Stimulated activated naive CD8-positive, alpha-beta T cell treated with anti-CD3 and anti-CD28 coated beads, Interleukin-15, amount 100 ng/mL, for 72 hours (primary cell): ENCODE measurements at regions not wholly inside any gene's neighbourhood (a gene's known extent, or its start where the extent isn't known, plus 50 kb on each side); places are given as distances from the start of the nearest gene placed in this dataset.
A peak's percentile ranks its signal among the peaks of the same experiment; 100 is the strongest.
"Not testable (repeated sequence)": the region's sequence is repeated elsewhere in the genome, so short reads cannot be mapped to it uniquely, and the experiment has no call there.

Experiments
- ATAC-seq: fragments of 150-1000 bp; cut with Tn5 transposase; 2 replicates; pipeline ENCODE4 v1.10.0; 2021; ENCODE audit warnings: mild to moderate bottlenecking, moderate library complexity
- DNase-seq, 2 donors: peaks; one replicate each; pipeline ENCODE4 v3.0.0; 2021 to 2022
- H3K27ac Mint-ChIP-seq, 2 donors: one replicate each; pipeline ENCODE4 v1.8.0; 2022; ENCODE audit warnings: mild to moderate bottlenecking in 2 of 2, mixed read lengths in 2 of 2, moderate library complexity in 2 of 2
- H3K27me3 Mint-ChIP-seq: one replicate; pipeline ENCODE4 v1.8.0; 2022; ENCODE audit warnings: mixed read lengths
- H3K4me1 Mint-ChIP-seq: one replicate; pipeline ENCODE4 v1.8.0; 2022; ENCODE audit warnings: mild to moderate bottlenecking, mixed read lengths
- H3K4me3 Mint-ChIP-seq, 2 donors: one replicate each; pipeline ENCODE4 v1.8.0; 2022; ENCODE audit warnings: mild to moderate bottlenecking in 2 of 2, mixed read lengths in 2 of 2, moderate library complexity in 1 of 2
- H3K9me3 Mint-ChIP-seq, 2 donors: one replicate each; pipeline ENCODE4 v1.8.0; 2022; ENCODE audit warnings: mixed read lengths in 2 of 2

DNA sequence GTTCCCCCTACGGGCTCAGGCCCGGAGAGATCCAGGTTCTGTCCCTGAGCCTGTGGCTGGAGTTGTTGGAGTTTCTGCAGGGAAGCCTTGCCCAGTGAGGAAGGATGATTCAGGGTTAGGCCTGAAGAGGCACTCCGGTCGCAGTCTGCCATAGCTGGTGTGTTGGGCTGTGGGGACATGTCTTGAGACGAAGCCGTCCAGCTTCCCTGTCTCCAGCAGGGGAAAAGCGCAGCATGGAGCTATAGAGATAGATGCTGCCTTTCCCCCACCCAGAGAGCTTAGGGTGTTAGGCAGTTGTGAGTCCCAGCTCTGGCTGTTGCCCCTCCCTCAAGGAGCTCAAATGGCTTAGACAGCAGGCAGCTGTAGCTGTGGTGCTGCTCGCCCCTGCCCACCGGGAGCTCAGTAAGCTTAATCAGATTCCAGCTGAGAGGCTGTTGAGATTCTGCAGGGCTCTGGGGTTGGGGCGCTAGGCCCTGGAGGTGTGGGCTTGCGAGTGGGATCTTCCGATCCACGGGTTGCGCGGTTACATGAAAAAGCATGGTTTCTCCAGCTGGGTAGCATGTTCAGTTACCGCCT is 103.9 kb downstream of the PMAIP1 start:
- H3K9me3 Mint-ChIP-seq, result peaks cover 0 to 15% of the 10 kb centered on the region in 2 donors
- no peak overlapping the region for H3K4me3 Mint-ChIP-seq
- ATAC-seq (no peak), DNase-seq (no peak)
- no peak overlapping the region for H3K27ac Mint-ChIP-seq
- H3K27me3 Mint-ChIP-seq, result peaks cover 35% of the 10 kb centered on the region
- H3K4me1 Mint-ChIP-seq, result no peaks in the 10 kb centered on the region

DNA sequence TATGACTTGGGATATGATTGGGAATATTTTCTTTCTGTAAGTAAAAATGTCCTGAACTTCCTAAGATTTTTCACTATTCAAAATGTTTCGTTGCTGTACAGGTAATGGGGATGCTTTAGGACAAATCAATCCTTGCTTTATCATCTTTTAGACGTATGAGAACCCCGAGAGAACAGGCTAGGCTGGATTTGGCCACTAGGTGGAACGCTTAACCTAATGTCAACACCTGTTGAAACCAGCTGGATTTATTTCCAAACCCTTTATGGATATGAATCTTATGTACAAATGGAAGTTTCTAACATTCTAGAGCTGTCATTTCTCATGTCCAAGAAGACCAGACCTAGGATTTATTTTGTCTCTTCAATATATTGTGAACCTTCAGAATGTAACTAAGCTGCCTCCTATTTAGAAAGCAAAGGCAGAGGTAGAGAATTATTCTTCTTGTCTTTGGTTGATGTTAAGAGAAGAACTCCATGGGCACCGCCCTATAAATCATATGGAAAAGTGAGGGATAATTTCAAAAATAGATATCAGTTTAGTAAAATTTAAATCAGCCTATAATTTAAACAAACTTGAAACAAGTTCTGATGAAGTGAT is 96.7 kb downstream of the PMAIP1 start:
- H3K9me3 Mint-ChIP-seq, result peaks cover 0 to 7% of the 10 kb centered on the region in 2 donors
- H3K4me1 Mint-ChIP-seq, result no peaks in the 10 kb centered on the region
- peaks cover 69% of the 10 kb centered on the region for H3K27me3 Mint-ChIP-seq
- no peak for DNase-seq
- H3K27ac Mint-ChIP-seq, result no peak overlapping the region
- ATAC-seq, result no peak
- no peak overlapping the region for H3K4me3 Mint-ChIP-seq

DNA sequence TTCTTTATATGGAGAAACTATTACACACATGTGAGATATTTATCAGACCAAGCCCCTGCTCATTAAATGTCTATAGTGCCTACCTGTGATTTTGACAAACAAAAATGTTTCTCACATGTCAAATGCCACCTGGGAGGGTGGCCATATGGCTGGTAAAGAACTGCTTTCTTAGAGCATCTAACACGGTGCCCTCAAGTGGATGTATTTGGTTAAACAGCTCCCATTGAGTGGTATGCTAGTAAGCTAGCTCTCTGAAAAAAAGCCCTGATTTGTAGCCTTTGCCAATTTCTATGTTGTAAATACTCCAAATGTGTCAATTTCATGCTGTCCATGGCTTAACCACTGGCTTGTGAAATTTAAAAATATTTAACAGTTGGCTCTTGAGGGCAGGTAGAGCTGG is 94.6 kb downstream of the PMAIP1 start:
- ATAC-seq (peak; percentile 59), DNase-seq (no peak)
- Mint-ChIP-seq H3K4me1 (no peaks in the 10 kb centered on the region), H3K27ac (no peak overlapping the region), H3K27me3 (peaks cover 49% of the 10 kb centered on the region), H3K9me3 (no peaks in the 10 kb centered on the region), H3K4me3 (no peak overlapping the region)

DNA sequence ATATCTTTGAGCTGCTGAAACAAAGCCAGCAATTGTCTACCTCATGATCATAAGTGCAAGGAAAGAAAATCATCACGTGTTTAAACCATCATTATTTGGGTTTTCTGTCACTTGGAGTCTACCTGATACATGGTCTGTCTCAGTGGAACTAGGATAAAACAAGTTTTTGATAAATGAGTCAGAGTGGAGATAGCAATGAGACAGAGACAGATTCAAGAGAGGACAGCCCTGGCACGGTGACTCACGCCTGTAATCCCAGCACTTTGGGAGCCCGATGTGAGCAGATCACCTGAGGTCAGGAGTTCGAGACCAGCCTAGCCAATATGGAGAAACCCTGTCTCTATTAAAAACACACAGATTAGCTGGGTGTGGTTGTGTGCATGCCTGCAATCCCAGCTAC is 93.8 kb downstream of the PMAIP1 start:
- no peak for ATAC-seq
- Mint-ChIP-seq H3K27ac (no peak overlapping the region), H3K27me3 (peaks cover 41% of the 10 kb centered on the region), H3K4me1 (no peaks in the 10 kb centered on the region), H3K9me3 (no peaks in the 10 kb centered on the region), H3K4me3 (no peak overlapping the region)
- no peak for DNase-seq

DNA sequence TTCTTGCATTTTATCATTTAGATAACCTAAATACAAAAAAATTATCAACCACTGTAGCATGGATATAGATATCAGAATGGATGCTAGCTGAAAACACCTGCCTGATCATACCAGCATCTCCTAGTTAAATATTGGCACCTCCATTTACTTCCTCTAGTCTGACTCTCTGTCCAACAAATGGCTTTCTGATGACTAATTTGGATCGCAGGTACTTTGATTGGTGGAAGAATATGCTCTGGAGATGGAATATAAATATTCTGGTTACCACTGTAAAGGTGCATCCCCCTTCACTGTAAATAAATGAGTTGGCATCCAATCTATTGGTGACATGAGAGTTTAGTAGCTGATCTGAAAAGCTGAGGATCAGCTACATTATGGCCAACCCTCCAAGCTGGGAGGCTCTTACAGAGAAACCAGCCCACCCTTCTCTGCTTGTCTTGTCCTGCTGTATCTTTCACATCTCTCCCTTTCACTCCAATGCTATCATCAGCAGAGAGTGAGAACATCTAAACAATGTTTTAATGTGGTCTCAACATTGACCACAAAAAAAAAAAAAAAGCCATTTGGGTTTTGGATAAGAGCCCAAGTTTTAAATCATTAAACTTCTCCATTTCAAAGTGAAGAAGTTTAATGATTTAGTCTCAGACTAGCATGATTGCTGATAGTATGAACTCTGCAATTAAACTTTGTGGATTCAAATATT is 90.5 kb downstream of the PMAIP1 start:
- no peak for DNase-seq
- no peak for ATAC-seq
- Mint-ChIP-seq H3K4me3 (no peak overlapping the region), H3K27ac (no peak overlapping the region), H3K4me1 (no peaks in the 10 kb centered on the region), H3K9me3 (no peaks in the 10 kb centered on the region), H3K27me3 (peaks cover 23% of the 10 kb centered on the region)

DNA sequence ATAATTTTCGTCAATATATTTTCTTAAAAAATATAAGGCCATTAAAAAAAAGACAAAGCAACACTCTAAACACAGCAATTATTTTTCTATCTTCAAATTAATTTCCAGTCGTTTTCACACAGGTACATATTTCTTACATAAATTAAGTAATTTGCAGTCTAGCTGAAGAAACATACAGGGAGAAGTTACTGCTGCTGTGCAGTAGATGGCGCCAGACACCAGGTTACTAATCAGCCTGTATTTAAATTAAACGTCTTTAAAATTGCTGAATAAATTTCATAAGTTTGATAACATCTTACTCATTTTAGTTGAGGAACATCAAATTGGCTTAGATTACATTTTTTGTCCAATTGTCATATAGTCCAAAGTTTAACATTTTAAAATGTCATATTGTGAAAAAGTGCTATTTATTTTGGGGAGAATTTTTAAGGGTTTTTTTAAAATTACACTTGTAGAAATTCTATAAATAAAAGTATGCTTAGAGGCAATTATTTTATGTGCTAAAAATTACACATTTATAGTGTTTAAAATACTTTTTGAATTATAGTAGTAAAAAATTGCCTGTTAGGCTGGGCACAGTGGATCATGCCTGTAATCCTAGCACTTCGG is 88.4 kb downstream of the PMAIP1 start:
- ATAC-seq (no peak), DNase-seq (peak in 1 of 2 donors; percentile 38)
- Mint-ChIP-seq H3K9me3 (no peaks in the 10 kb centered on the region), H3K4me3 (no peak overlapping the region), H3K27me3 (peaks cover 13% of the 10 kb centered on the region), H3K27ac (no peak overlapping the region), H3K4me1 (no peaks in the 10 kb centered on the region)

DNA sequence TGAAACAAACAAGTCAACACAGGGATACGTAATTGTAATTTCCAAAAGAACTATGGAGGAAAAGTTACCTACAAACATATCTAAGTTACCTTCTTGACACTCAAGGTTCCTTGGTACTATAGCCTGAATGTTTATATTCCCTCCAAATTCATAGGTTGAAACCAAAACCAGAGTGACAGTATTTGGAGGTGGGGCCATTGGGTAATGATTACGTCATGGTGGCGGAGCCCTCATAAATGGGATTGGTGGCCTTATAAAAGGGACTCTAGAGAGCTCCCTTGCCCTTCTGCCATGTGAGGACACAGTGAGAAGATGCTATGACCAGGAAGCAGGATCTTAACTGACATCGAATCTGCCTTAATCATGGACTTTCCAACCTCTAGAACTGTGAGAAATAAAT is 87.3 kb downstream of the PMAIP1 start:
- Mint-ChIP-seq H3K9me3 (no peaks in the 10 kb centered on the region), H3K4me3 (no peak overlapping the region), H3K4me1 (no peaks in the 10 kb centered on the region), H3K27me3 (peaks cover 2% of the 10 kb centered on the region), H3K27ac (no peak overlapping the region)
- no peak for DNase-seq
- ATAC-seq, result no peak

DNA sequence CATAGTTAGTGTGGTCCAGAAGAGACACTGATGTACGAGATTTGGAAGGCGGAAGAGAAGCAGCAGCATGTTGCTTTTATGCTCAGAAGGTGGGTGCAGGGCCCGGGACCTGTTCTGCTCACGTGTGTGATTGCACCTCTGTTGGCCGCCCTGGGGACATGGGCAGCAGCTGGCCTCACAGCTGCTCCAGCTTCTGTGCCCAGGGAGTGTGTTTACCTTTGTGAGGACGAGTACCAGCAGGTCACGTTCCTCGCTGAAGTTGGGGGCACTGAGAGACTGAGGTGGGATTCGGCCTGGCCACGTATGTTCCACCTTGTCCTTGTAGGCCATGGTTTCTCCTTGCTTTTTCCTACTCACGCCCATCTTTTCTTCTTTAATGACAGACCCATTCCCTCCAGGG is 86.3 kb downstream of the PMAIP1 start:
- no peaks in the 10 kb centered on the region for H3K27me3 Mint-ChIP-seq
- no peaks in the 10 kb centered on the region for H3K4me1 Mint-ChIP-seq
- H3K9me3 Mint-ChIP-seq, result no peaks in the 10 kb centered on the region
- DNase-seq, result no peak
- peak overlapping the region; percentile 56 to 69 for H3K27ac Mint-ChIP-seq
- no peak overlapping the region for H3K4me3 Mint-ChIP-seq
- ATAC-seq, result no peak

DNA sequence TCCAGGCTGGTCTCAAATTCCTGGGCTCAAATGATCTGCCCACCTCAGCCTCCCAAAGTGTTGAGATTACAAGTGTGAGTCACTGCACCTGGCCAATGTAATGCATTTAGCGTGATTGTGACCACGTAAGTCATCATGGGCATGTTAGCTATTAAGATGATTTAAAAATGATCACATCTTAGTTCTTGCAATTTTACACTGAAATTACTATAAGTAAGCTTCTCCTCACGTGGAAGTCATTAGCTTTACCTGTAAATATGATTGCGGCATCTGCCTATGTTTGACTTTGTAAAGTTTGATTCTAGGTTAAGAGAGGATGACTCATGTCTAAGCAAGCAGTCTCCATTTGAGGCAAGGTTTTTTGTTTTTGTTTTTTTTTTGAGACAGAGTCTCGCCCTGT is 85.5 kb downstream of the PMAIP1 start:
- no peaks in the 10 kb centered on the region for H3K27me3 Mint-ChIP-seq
- ATAC-seq, result no peak
- DNase-seq, result no peak
- no peak overlapping the region for H3K4me3 Mint-ChIP-seq
- H3K9me3 Mint-ChIP-seq, result no peaks in the 10 kb centered on the region
- no peaks in the 10 kb centered on the region for H3K4me1 Mint-ChIP-seq
- no peak overlapping the region for H3K27ac Mint-ChIP-seq

DNA sequence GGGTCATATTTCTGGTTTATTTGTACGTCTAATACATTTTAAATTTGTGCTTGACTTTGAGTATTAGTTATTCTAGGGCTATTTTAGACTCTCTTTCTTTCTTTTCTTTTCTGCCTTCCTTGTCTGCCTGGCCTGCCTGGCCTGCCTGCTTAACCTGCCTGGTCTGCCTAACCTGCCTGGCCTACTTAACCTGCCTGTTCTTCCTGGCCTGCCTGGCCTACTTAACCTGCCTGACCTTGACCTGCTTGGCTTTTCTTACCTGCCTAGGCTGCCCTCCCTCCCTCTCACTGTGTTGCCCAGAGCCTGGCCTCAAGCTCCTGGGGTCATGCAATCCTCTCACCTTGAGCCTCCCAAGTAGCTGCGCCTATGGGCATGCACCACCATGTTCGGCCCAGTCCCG is 83.7 kb downstream of the PMAIP1 start:
- DNase-seq (no peak), ATAC-seq (no peak)
- H3K9me3 Mint-ChIP-seq, result no peaks in the 10 kb centered on the region
- no peaks in the 10 kb centered on the region for H3K27me3 Mint-ChIP-seq
- no peak overlapping the region for H3K27ac Mint-ChIP-seq
- H3K4me3 Mint-ChIP-seq, result no peak overlapping the region
- H3K4me1 Mint-ChIP-seq, result no peaks in the 10 kb centered on the region

DNA sequence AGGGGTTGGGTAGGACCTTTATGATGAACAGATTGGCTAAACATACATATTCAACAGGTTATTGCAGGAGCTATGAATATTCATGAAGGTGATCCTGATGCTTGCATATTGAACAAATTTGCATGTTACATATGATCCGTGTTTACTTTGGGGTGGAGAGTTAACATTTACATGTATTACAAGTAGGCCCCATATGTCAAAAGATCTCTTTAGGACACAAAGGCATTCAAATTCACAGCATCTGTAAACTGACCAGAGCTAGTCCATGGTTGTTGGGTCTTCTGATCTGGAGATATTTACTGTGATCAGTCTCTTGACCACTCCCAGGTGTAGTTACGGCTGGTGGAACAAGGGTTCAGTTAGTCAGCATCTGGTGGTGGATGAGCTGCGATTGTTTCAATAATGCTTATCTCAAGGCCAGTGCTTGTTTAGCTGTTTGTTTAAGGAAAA is 80.4 kb downstream of the PMAIP1 start:
- Mint-ChIP-seq H3K27ac (no peak overlapping the region), H3K4me3 (no peak overlapping the region), H3K27me3 (no peaks in the 10 kb centered on the region), H3K4me1 (no peaks in the 10 kb centered on the region), H3K9me3 (no peaks in the 10 kb centered on the region)
- DNase-seq (no peak), ATAC-seq (no peak)

DNA sequence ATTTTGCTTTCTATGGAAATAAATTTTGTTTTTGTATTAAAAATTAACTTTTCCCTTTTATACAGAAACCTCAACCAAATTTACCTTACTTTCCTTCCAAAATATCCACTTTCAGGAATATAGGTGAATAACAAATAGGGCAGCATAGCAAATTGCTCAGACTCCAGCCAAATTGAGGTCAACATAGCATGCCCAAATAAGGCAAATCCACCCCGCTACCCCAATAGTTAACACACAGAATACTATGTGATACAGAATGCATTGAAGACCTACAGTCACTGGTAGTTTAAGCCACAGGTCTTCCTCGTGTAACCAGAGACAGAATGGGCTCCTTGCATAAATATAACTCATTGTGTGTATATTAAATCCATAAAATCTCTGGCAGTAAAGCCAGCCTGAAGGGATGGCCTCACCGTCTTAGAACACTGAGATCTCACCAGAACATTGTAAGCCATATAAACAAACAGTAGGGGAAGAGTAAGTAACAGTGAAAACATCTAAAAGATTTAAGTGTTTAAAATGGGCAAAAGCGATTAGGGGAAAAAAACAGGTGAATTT is 72.2 kb downstream of the PMAIP1 start:
- Mint-ChIP-seq H3K27me3 (peaks cover 19% of the 10 kb centered on the region), H3K9me3 (no peaks in the 10 kb centered on the region), H3K4me3 (no peak overlapping the region), H3K4me1 (peaks cover 13% of the 10 kb centered on the region), H3K27ac (no peak overlapping the region)
- ATAC-seq, result no peak
- DNase-seq, result no peak

DNA sequence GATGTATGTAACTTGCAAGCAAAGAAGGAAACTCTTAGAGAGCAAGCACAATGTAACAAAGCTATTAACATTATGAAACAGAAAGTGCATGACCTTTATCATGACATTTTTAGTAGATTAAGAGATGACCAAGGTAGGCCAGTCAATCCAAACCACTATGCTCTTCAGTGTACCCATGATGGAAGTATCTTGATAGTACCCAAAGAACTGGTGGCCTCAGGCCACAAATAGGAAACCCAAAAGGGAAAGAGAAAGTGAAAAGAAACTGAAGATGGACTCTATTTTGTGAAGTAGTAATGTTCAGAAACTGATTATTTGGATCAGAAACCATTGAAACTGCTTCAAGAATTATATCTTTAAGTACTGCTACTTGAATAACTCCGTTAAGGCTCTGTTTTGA is 71.3 kb downstream of the PMAIP1 start:
- Mint-ChIP-seq H3K27me3 (peaks cover 21% of the 10 kb centered on the region), H3K4me1 (peaks cover 13% of the 10 kb centered on the region), H3K27ac (peak overlapping the region in 1 of 2 donors; percentile 5)
- H3K9me3 Mint-ChIP-seq, H3K4me3 Mint-ChIP-seq, DNase-seq: not testable (repeated sequence)
- peak; percentile 81 for ATAC-seq

DNA sequence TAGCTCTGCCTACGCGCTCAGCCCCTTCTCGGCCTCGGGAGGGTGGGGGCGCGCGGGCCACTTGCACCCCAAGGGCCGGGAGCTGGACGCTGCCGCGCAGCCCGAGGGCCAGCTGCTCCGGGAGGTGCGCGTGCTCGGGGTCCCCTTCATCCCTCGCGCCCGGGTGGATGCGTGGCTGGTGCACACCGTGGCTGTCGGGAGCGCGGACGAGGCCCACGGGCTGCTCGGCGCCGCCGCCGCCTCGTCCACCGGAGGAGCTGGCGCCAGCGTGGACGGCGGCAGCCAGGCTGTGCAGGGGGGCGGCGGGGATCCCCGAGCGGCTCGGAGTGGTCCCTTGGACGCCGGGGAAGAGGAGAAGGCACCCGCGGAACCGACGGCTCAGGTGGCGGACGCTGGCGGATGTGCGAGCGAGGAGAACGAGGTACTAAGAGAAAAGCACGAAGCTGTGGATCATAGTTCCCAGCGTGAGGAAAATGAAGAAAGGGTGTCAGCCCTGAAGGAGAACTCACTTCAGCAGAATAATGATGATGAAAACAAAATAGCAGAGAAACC is 69.8 kb downstream of the PMAIP1 start:
- H3K27ac Mint-ChIP-seq, DNase-seq, H3K9me3 Mint-ChIP-seq, H3K4me3 Mint-ChIP-seq: not testable (repeated sequence)
- Mint-ChIP-seq H3K4me1 (peaks cover 13% of the 10 kb centered on the region), H3K27me3 (peaks cover 34% of the 10 kb centered on the region)
- ATAC-seq, result peak; percentile 24

DNA sequence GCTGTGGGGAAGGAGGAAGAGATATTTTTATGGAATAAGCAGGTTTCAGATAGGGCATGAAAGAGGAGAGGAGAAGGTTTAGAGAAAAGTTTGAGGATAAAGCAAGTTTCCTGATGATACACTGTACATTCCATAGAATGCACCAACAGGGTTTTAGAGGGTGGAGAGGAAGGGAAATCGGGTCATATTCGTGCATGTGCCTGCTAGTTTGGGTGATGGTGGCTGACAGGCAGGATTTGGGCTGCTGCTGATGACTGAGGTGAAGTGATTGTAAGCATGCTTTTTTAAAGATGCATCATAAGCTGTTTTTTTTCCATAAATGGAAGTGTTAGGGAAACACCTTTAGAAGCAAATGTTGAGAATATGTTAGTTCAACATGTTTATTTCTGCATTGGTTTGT is 68.8 kb downstream of the PMAIP1 start:
- Mint-ChIP-seq H3K4me3 (no peak overlapping the region), H3K27me3 (peaks cover 36% of the 10 kb centered on the region), H3K4me1 (peaks cover 13% of the 10 kb centered on the region), H3K9me3 (no peaks in the 10 kb centered on the region), H3K27ac (no peak overlapping the region)
- DNase-seq (no peak), ATAC-seq (no peak)

DNA sequence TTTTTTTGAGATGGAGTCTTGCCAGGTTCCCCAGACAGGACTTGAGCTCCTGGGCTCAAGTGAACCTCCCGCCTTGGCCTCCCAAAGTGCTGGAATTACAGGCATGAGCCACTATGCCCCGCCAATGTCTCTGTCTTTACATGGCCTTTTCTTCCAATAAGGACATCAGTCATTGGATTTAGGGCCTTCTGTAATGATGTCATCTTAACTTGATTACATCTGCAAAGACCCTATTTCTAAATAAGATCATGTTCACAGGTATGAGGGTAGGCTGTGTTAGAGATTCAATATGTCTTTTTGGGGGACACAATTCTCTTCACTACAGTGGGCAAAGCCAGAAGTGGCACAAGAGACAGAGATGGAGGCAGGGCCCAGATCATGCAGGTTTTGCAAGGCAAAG is 68.1 kb downstream of the PMAIP1 start:
- no peak for DNase-seq
- H3K9me3 Mint-ChIP-seq, result no peaks in the 10 kb centered on the region

More for the DNA sequence above, 68.1 kb downstream of the PMAIP1 start:
- ATAC-seq, result no peak
- peaks cover 43% of the 10 kb centered on the region for H3K27me3 Mint-ChIP-seq
- no peak overlapping the region for H3K4me3 Mint-ChIP-seq
- H3K4me1 Mint-ChIP-seq, result peaks cover 13% of the 10 kb centered on the region
- H3K27ac Mint-ChIP-seq, result no peak overlapping the region
